DMS53 treated with DMSO at 0.1 percent for 48 hours (cell line): ENCODE measurements at regions not wholly inside any gene's neighbourhood (a gene's known extent, or its start where the extent isn't known, plus 50 kb on each side); places are given as distances from the start of the nearest gene placed in this dataset.
"Not testable (repeated sequence)": the region's sequence is repeated elsewhere in the genome, so short reads cannot be mapped to it uniquely, and the experiment has no call there.

Experiments used
- DNase-seq: peaks from one replicate; lab custom pipeline; 2025; ENCODE audit not compliant: unreplicated experiment; lab: John Stamatoyannopoulos, UW

DNA sequence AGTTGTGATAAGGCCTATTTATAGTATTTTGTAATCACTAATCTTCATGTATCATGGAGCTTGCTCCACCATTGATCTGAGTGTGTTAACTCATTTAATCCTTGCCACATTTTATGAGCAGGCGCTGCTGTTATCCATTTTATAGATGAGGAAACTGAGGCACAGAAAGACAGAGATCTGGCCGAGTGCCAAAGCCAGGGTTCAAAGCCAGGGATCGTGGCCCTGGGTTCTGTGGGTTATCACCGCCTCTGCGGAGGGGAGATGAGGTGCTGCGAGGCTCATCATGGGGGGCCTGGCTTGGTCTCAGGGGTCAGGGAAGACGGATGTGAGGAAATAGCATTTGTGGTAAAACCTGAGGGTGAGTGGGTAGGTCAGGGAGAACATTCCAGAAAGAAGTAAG, 193.9 kb downstream of the KLRB1 start:
- not testable (repeated sequence) for DNase-seq

DNA sequence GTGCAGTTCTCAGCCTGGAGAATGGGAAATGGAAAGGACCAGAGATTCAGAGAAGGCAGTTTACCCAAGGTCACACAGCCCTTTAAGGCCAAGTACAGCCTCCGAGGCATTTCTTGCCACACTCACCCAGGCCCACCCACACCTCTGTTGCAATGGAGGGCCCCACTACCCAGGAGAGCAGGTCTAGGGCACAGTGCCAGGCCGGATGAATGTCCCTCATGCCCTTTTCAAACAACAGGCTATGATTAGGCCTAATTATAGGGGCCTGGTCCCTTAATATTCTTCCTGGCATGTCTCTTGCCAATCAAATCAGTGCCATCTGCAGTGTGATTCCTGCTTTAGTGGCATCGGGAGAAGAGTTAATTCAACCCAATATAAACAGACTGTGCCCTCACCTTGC, 195.3 kb downstream of the KLRB1 start:
- not testable (repeated sequence) for DNase-seq

GRCh38 chr12:9411616-9412268, 196.0 kb downstream of the KLRB1 start:
- DNase-seq = peak; percentile 91

DNA sequence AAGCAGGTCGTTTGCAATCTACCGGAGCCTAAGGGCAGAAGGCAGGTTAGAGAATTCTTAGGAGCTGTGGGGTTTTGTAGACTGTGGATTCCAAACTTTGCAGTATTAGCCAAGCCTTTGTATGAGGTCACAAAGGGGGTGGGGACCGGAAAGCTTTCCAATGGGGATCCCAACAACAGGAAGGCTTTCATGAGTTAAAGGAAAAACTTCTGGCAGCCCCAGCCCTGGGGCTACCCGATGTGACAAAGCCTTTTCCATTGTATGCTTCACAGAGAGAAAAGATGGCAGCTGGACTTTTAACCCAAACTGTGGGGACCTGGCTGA, 199.2 kb upstream of the PZP start:
- DNase-seq = not testable (repeated sequence)

DNA sequence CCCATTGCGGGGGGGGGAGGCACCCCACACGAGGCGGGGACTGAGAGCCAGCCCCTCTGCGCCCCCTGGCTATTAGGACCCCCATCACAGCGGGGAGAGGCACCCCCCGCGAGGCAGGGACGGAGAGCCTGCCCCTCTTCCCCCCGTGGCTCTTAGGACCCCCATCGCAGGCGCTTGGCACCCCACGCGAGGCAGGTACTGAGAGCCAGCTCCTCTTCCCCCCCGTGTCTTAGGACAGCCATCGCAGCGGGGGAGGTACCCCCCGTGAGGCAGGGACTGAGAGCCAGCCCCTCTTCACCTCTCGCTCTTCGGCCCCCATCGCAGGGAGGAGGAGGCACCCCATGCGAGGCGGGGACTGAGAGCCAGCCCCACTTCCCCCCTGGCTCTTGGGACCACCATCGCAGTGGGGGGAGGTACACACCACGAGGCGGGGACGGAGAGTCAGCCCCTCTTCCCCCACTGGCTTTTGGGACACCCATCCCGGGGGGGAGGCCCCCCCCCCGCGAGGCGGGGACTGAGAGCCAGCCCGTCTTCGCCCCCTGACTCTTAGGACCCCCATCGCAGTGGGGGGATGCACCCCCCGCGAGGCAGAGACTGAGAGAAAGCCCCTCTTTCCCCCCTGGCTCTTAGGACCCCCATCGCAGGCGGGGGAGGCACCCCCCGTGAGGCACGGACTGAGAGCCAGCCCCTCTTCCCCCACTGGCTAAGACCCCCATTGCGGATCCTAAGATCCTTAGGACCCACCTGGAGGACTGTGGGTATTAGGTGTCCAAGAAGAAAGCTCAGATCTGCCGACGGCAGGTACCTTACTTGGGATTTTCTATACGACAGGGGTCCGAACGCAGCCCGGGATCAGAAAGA, 198.6 kb upstream of the PZP start:
- no peak for DNase-seq

DNA sequence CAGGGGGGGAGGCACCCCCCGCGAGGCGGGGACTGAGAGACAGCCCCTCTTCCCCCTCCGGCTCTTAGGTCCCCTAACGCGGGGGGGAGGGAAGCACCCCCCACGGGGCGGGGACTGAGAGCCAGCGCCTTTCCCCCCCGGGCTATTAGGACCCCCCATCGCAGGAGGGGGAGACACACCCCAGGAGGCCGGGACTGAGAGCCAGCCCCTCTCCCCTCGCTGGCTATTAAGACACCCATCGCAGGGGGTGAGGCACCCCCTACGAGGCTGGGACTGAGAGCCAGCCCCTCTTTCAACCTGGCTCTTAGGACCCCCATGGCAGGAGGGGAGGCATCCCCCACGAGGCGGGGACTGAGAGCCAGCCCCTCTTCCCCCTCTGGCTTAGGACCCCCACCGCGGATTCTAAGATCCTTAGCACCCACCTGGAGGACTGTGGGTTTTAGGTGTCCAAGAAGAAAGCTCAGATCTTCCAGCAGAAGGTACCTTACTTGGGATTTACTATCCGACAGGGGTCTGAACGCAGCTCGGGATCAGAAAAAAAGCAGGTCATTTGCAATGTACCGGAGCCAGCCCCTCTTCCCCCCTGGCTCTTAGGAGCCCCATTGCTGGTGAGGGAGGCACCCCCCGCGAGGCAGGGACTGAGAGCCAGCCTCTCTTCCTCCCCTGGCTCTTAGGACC, 197.8 kb upstream of the PZP start:
- no peak for DNase-seq

DNA sequence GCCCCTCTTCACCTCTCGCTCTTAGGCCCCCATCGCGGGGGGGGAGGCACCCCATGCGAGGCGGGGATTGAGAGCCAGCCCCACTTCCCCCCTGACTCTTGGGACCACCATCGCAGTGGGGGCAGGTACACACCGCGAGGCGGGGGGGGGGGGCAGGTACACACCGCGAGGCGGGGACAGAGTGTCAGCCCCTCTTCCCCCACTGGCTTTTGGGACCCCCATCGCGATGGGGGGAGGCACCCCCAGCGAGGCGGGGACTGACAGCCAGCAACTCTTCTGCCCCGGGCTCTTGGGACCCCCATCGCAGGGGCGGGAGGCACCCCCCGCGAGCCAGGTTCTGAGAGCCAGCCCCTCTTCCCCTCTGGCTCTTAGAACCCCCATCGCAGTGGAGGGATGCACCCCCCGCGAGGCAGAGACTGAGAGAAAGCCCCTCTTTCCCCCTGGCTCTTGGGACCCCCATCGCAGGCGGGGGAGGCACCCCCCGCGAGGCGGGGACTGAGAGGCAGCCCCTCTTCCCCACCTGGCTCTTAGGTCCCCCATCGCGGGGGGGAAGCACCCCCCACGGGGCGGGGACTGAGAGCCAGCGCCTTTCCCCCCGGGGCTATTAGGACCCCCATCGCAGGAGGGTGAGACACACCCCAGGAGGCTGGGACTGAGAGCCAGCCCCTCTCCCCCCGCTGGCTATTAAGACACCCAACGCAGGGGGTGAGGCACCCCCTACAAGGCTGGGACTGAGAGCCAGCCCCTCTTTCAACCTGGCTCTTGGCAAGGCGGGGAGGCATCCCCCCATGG, 196.5 kb upstream of the PZP start:
- no peak for DNase-seq

- no peak for DNase-seq
Measured at GRCh38 chr12:9404031-9404430, 195.8 kb upstream of the PZP start.

DNA sequence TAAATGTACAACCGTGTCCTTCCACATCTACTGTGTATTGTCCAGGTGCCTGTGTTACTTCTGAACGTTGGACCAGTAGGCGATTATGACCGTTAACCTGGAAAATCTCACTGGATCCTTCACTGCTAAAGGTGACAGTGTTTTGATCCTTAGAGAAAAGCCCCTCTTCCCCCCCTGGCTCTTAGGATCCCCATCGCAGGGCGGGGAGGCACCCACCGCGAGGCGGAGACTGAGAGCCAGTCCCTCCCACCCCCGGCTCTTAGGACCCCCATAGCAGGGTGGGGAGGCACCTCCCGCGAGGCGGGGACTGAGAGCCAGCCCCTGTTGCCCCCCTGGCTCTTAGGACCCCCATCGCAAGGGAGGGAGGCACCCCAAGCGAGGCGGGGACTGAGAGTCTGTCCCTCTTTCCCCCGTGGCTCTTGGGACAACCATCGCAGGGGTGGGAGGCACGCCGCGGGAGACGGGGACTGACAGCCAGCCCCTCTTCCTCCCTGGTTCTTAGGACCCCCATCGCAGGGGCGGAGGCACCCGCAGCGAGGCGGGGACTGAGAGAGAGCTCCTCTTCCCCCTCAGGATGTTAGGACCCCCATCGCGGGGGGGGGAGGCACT, 194.3 kb upstream of the PZP start:
- DNase-seq = not testable (repeated sequence)

- DNase-seq = not testable (repeated sequence)
Measured at GRCh38 chr12:9396367-9396766, 188.2 kb upstream of the PZP start.

- not testable (repeated sequence) for DNase-seq
Measured at GRCh38 chr12:9395220-9395619, 187.0 kb upstream of the PZP start.

DNA sequence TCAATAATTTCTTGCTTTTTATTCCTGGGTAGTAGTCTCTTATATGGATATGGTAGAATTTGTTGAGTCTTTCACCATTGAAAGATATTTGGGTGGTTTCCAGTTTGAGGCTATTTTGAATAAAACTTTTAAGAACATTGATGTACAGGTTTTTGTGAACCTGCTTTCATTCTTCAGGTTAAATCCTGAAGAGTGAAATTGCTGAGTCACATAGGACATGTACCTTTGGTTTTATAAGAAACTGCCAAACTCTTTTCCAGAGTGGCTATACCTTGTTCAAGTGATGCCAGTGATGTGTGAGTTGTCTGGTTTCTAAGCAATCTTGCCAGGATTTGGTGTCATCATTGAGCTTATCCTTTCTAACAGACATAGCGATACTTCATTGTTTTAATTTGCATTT, 184.6 kb upstream of the PZP start:
- DNase-seq = no peak

DNA sequence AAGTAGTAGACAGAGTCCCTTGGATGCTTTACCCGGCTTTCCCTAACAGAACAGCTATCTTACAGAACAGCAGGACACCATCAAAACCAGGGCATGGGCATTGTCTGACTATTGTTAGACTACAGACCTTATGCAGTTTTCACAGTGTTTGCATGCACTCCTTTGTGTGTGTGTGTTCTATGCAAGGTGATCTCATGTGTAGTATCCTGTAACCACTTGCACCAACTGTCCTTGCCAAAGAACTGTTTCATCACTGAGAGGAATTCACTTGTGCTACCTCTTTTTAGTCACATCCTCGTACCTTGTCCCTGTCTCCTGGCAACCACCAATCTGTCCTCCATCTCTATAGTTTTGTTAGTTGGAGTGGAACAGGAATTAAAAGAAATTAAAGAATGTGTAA, 183.6 kb upstream of the PZP start:
- peak; percentile 12 for DNase-seq

DNA sequence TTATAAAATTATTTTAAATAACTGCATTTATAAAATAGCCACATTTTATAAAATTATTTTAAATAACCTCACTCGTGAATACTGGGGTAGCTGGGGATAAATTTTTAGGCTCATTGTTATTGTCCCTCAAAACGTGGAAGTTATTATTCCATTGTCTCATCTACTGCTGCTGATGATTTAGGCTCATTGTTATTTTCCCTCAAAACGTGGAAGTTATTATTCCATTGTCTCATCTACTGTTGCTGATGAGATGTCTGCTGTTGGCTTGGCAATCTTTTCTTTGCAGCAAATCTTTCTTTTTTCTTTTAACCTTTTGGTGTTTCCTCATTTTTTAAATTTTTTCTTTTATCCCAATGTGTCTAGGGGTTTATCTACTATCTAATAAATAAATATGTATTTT, 182.6 kb upstream of the PZP start:
- DNase-seq = no peak

- no peak for DNase-seq
Measured at GRCh38 chr12:9389796-9390195, 181.6 kb upstream of the PZP start.

DNA sequence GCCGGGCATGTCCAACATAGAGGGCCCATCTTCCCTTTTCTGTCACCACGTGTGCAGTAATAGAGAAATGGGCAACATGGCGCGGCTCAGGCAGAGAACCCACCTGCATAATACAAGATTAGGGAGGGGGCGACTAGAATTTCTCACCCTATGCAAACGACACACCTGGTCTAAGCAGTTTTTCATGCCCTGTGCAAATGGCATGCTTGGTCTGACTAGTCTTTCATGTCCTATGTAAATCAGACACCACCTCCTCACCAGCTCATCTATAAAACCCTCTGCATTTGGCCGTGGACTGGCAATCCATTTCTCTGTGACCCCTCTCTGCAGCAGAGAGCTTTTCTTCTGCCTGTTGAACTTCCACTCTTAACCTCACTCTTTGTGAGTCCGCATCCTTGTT, 180.2 kb upstream of the PZP start:
- DNase-seq = no peak

DNA sequence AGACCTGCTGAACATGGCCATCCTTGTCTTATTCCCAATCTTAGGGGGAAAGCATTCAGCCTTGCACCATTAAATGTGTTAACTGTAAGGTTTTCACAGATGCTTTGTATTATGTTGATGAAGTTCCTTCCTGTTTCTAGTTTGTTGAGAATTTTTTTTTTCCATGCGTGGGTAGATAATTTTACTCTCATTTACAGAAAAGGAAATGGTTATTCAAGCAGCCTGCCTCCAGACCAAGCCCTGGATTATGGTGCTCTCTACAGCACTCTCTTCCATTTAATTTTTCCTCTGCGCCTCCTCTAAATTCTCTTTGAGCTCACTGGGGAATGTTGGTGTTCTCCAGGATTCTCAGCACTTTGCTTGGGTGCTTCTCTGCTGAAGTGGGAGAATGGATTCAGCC, 179.3 kb upstream of the PZP start:
- no peak for DNase-seq

DNA sequence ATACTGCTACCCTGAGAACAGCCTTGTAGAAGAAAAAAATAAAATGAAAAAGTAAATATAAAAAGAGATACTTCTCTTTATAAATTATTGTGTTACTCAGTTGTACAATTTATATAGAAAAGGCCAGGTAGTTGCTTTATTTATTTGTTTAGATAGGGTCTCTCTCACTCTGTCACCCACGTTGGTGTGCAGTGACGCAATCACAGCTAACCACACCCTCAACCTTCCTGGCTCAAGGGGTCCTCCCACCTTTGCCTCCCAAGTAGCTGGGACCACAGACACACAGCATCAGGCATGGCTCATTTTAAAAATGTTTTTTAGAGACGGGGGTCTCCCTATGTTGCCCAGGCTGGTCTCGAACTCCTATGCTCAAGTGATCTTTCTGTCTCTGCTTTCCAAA, 175.4 kb upstream of the PZP start:
- DNase-seq = no peak

- DNase-seq = no peak
Measured at GRCh38 chr12:9381619-9382018, 173.4 kb upstream of the PZP start.

- no peak for DNase-seq
Measured at GRCh38 chr12:9380650-9381049, 172.5 kb upstream of the PZP start.
